ENCODE measurements at regions not wholly inside any gene's neighbourhood (a gene's known extent, or its start where the extent isn't known, plus 50 kb on each side); places are given as distances from the start of the nearest gene placed in this dataset.

DNA sequence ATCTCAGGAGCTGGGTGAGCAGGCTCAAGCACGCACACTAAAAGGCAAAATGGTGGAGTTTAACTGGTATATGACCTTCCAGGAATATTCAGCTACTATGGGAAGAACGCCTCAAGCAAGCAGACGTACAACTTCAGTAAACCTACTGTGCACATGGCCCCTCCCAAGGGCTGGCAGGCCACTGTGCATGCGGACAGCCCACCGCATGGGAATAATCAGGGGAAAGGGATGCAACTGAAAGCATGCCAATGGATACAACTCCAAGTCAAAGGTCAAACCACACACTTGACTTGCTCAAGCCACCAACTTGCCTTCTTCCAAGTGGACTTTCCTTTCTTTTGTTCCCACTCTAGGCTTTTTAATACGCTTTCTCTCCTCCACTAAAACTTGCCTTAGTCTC, 121.6 kb upstream of the SNTG2 start:
- intact Hi-C loops (cut with DNase I; ENCODE audit: low total_unique reads) (no loop called here), in situ Hi-C loops (cut with MboI; ENCODE audit: low sequenced_read_pairs in 4 of 4) (no loop called here)
- H3K9me3 ChIP-seq, result no peaks in the 10 kb centered on the region
- ATAC-seq (no peak), DNase-seq (no peak)
- no peaks in the 10 kb centered on the region for H3K27me3 ChIP-seq
- no peaks in the 10 kb centered on the region for H3K36me3 ChIP-seq
- H3K27ac ChIP-seq, result no peak overlapping the region
- no peak overlapping the region for H3K4me3 ChIP-seq
- peaks cover 0 to 6% of the 10 kb centered on the region in 2 donors for H3K4me1 ChIP-seq
- TF ChIP-seq, protein P1, sequence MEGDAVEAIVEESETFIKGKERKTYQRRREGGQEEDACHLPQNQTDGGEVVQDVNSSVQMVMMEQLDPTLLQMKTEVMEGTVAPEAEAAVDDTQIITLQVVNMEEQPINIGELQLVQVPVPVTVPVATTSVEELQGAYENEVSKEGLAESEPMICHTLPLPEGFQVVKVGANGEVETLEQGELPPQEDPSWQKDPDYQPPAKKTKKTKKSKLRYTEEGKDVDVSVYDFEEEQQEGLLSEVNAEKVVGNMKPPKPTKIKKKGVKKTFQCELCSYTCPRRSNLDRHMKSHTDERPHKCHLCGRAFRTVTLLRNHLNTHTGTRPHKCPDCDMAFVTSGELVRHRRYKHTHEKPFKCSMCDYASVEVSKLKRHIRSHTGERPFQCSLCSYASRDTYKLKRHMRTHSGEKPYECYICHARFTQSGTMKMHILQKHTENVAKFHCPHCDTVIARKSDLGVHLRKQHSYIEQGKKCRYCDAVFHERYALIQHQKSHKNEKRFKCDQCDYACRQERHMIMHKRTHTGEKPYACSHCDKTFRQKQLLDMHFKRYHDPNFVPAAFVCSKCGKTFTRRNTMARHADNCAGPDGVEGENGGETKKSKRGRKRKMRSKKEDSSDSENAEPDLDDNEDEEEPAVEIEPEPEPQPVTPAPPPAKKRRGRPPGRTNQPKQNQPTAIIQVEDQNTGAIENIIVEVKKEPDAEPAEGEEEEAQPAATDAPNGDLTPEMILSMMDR (IDR thresholded peaks at IDR 0.05 in 4 of 5, conservative IDR thresholded peaks at IDR 0.05 in 1 of 5), result no peak
- TF ChIP-seq POLR2A (IDR thresholded peaks at IDR 0.05), result no peak

DNA sequence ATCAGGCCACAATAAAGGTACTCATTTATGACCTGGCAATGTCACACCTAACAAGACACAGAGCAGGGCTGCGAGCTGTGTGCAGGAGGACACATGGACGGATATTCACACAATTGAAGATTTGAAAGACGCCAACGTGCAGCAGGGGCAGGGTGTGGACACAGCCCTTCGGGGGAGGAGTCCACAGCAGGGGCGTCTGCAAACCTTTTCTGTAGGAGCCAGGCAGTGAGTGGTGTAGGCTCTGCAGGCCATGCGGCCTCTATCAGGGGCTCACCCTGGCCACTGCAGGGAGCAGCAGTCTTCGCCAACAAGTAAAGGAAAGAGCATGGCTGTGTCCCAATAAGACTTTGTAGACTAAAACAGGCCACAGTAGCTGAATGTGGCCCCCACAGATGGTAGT, 125.7 kb upstream of the SNTG2 start:
- in situ Hi-C loops (cut with MboI; ENCODE audit: low sequenced_read_pairs in 4 of 4), result no loop called here
- ATAC-seq, result no peak

DNA sequence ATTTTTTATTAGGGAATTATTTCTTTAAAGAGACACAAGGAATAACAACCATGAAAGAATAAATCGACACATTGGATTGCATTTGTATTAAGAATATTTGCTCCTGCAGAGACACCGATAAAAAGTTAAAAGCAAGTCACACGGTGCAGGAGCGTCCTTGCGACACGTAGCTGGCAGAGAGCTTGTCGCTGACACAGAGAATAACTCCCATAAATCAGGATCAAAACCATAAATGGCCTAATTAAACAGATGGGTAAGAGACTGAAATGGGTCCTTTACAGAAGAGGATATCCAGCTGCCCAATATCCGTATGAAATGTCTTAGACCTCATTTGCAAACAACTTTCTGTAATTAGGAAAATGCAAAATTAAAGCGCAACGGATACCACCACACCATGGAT, 126.1 kb upstream of the SNTG2 start:
- H3K9me3 ChIP-seq, result no peaks in the 10 kb centered on the region
- no peak overlapping the region for H3K4me3 ChIP-seq
- TF ChIP-seq, protein P1 (IDR thresholded peaks at IDR 0.05 in 4 of 5, conservative IDR thresholded peaks at IDR 0.05 in 1 of 5), result no peak
- no peak for DNase-seq
- no peaks in the 10 kb centered on the region for H3K4me1 ChIP-seq
- ATAC-seq, result no peak
- intact Hi-C loops (cut with DNase I; ENCODE audit: low total_unique reads) (no loop called here), in situ Hi-C loops (cut with MboI; ENCODE audit: low sequenced_read_pairs in 4 of 4) (no loop called here)
- H3K27ac ChIP-seq, result no peak overlapping the region
- H3K36me3 ChIP-seq, result no peaks in the 10 kb centered on the region
- H3K27me3 ChIP-seq, result no peaks in the 10 kb centered on the region

More for the DNA sequence above, 125.7 kb upstream of the SNTG2 start:
- Histone ChIP-seq H3K27ac (no peak overlapping the region), H3K9me3 (no peaks in the 10 kb centered on the region), H3K27me3 (no peaks in the 10 kb centered on the region), H3K4me1 (no peaks in the 10 kb centered on the region), H3K36me3 (no peaks in the 10 kb centered on the region), H3K4me3 (no peak overlapping the region)
- no peak for DNase-seq
- intact Hi-C loops (cut with DNase I; ENCODE audit: low total_unique reads), result no loop called here
- TF ChIP-seq, protein P1 (IDR thresholded peaks at IDR 0.05 in 4 of 5, conservative IDR thresholded peaks at IDR 0.05 in 1 of 5), result no peak
- no peak for TF ChIP-seq POLR2A (IDR thresholded peaks at IDR 0.05)

DNA sequence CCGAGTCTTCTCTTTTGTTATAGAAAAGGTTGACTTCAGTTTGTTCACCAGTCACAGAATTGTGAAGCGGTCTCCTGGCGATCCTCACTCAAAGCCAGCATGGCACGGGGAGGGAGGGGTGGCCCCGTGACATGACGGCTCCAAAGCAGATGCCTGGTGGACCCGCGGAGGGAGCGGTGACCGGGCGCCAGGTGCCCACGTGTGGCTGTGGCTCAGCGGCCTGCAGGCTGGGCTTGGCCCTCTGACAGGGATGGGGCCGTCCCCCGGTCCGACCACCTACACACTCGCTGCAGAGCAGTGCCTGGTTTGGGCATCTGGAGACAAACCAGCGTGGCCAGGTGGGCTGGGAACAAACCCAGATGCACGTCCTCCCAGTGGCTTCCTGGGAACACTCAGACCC, 129.1 kb upstream of the SNTG2 start:
- DNase-seq, result no peak
- Histone ChIP-seq H3K36me3 (no peaks in the 10 kb centered on the region), H3K9me3 (no peaks in the 10 kb centered on the region), H3K27me3 (no peaks in the 10 kb centered on the region), H3K27ac (no peak overlapping the region), H3K4me1 (no peaks in the 10 kb centered on the region), H3K4me3 (no peak overlapping the region)
- TF ChIP-seq POLR2A (IDR thresholded peaks at IDR 0.05), result no peak
- TF ChIP-seq, protein P1 (IDR thresholded peaks at IDR 0.05 in 4 of 5, conservative IDR thresholded peaks at IDR 0.05 in 1 of 5), result no peak
- no peak for ATAC-seq
- intact Hi-C loops (cut with DNase I; ENCODE audit: low total_unique reads) (no loop called here), in situ Hi-C loops (cut with MboI; ENCODE audit: low sequenced_read_pairs in 4 of 4) (no loop called here)

DNA sequence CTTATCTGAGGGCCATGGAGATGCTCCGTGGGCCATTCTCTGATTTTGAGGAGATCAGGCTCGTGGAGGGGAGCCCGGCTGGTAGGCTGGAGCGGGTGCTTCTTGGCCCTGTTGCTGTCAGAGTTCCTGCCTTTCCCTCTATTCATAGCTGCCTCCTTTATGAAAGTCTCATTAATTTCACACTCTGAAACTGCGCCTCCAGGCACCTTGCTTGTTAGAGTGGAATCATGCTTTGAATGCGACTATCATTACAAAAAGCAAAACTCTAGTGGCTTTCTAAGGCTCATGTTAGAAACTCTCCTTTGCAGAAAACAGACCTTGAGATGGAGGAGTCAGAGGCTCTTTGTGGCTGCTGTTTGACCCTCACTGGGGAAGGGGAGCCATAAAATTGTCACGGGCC, 131.0 kb upstream of the SNTG2 start:
- H3K4me3 ChIP-seq, result no peak overlapping the region
- DNase-seq (no peak), ATAC-seq (no peak)
- no peaks in the 10 kb centered on the region for H3K27me3 ChIP-seq
- intact Hi-C loops (cut with DNase I; ENCODE audit: low total_unique reads) (no loop called here), in situ Hi-C loops (cut with MboI; ENCODE audit: low sequenced_read_pairs in 4 of 4) (no loop called here)
- H3K36me3 ChIP-seq, result no peaks in the 10 kb centered on the region
- H3K9me3 ChIP-seq, result no peaks in the 10 kb centered on the region
- TF ChIP-seq POLR2A (IDR thresholded peaks at IDR 0.05), result no peak
- TF ChIP-seq, protein P1 (IDR thresholded peaks at IDR 0.05 in 4 of 5, conservative IDR thresholded peaks at IDR 0.05 in 1 of 5), result no peak
- H3K27ac ChIP-seq, result no peak overlapping the region
- no peaks in the 10 kb centered on the region for H3K4me1 ChIP-seq

Data from gastrocnemius medialis (tissue), 4 donors.